ENCODE measurements at regions not wholly inside any gene's neighbourhood (a gene's known extent, or its start where the extent isn't known, plus 50 kb on each side); places are given as distances from the start of the nearest gene placed in this dataset.

GRCh38 chr1:87586501-87586900 is 257.8 kb downstream of the LMO4 start:
- in situ Hi-C loops (cut with MboI; ENCODE audit: low pct_ligation_motif_present in 1 of 4, low pct_unique_long_range_greater_than_20kb in 1 of 4, low sequenced_read_pairs in 3 of 4): no loop called here
- Histone ChIP-seq H3K27me3 (no peaks in the 10 kb centered on the region), H3K4me1 (peaks cover 5 to 46% (median 9%) of the 10 kb centered on the region in 4 donors), H3K4me3 (no peak overlapping the region), H3K27ac (no peak overlapping the region), H3K36me3 (no peaks in the 10 kb centered on the region), H3K9me3 (no peaks in the 10 kb centered on the region)
- no peak for DNase-seq
- no peak for TF ChIP-seq CTCF (IDR thresholded peaks at IDR 0.05)
- TF ChIP-seq POLR2AphosphoS5 (IDR thresholded peaks at IDR 0.05): no peak
- WGBS, 2 donors (ENCODE audit: low coverage in 1 of 2): 66 to 82% methylated on average over 3 of the region's 3 CpGs
- intact Hi-C loops (cut with DNase I; ENCODE audit: low total_unique reads): no loop called here

- no peak overlapping the region for H3K4me3 ChIP-seq
- intact Hi-C loops (cut with DNase I; ENCODE audit: low total_unique reads) (no loop called here), in situ Hi-C loops (cut with MboI; ENCODE audit: low pct_ligation_motif_present in 1 of 4, low pct_unique_long_range_greater_than_20kb in 1 of 4, low sequenced_read_pairs in 3 of 4) (no loop called here)
- DNase-seq: no peak
- H3K27me3 ChIP-seq: no peaks in the 10 kb centered on the region
- WGBS, 2 donors (ENCODE audit: low coverage in 1 of 2): 51 to 54% methylated on average over 4 of the region's 4 CpGs
- peaks cover 5 to 45% (median 9%) of the 10 kb centered on the region in 4 donors for H3K4me1 ChIP-seq
- H3K9me3 ChIP-seq: no peaks in the 10 kb centered on the region
- no peaks in the 10 kb centered on the region for H3K36me3 ChIP-seq
- H3K27ac ChIP-seq: no peak overlapping the region
- TF ChIP-seq POLR2A (IDR thresholded peaks at IDR 0.05) (no peak), EP300 (IDR thresholded peaks at IDR 0.05; ENCODE audit: low read depth) (no peak), POLR2AphosphoS5 (IDR thresholded peaks at IDR 0.05) (no peak), CTCF (IDR thresholded peaks at IDR 0.05) (no peak)
Measured at GRCh38 chr1:87588495-87588894, 259.8 kb downstream of the LMO4 start.

GRCh38 chr1:87591492-87591891 is 262.8 kb downstream of the LMO4 start:
- H3K36me3 ChIP-seq: no peaks in the 10 kb centered on the region
- no peak for DNase-seq
- 70 to 83% methylated on average over 4 to 6 of the region's 6 CpGs for WGBS, 2 donors (ENCODE audit: low coverage in 1 of 2)
- no peaks in the 10 kb centered on the region for H3K27me3 ChIP-seq
- H3K4me3 ChIP-seq: no peak overlapping the region
- no peaks in the 10 kb centered on the region for H3K9me3 ChIP-seq
- peak overlapping the region in 1 of 4 donors; percentile 19 for H3K27ac ChIP-seq
- intact Hi-C loops (cut with DNase I; ENCODE audit: low total_unique reads) (no loop called here), in situ Hi-C loops (cut with MboI; ENCODE audit: low pct_ligation_motif_present in 1 of 4, low pct_unique_long_range_greater_than_20kb in 1 of 4, low sequenced_read_pairs in 3 of 4) (no loop called here)
- TF ChIP-seq CTCF (IDR thresholded peaks at IDR 0.05) (no peak), POLR2A (IDR thresholded peaks at IDR 0.05) (no peak), EP300 (IDR thresholded peaks at IDR 0.05; ENCODE audit: low read depth) (no peak), POLR2AphosphoS5 (IDR thresholded peaks at IDR 0.05) (no peak)
- peaks cover 0 to 48% (median 10%) of the 10 kb centered on the region in 4 donors for H3K4me1 ChIP-seq

GRCh38 chr1:87592156-87592555 is 263.5 kb downstream of the LMO4 start:
- DNase-seq: no peak
- peak overlapping the region in 1 of 4 donors; percentile 19 for H3K27ac ChIP-seq
- intact Hi-C loops (cut with DNase I; ENCODE audit: low total_unique reads) (no loop called here), in situ Hi-C loops (cut with MboI; ENCODE audit: low pct_ligation_motif_present in 1 of 4, low pct_unique_long_range_greater_than_20kb in 1 of 4, low sequenced_read_pairs in 3 of 4) (no loop called here)
- no peaks in the 10 kb centered on the region for H3K36me3 ChIP-seq
- H3K27me3 ChIP-seq: no peaks in the 10 kb centered on the region
- 83 to 89% methylated on average over 2 of the region's 2 CpGs for WGBS, 2 donors (ENCODE audit: low coverage in 1 of 2)
- H3K4me3 ChIP-seq: no peak overlapping the region
- TF ChIP-seq POLR2AphosphoS5 (IDR thresholded peaks at IDR 0.05): no peak
- TF ChIP-seq EP300 (IDR thresholded peaks at IDR 0.05; ENCODE audit: low read depth): no peak
- no peak for TF ChIP-seq CTCF (IDR thresholded peaks at IDR 0.05)
- TF ChIP-seq POLR2A (IDR thresholded peaks at IDR 0.05): no peak
- peaks cover 0 to 41% (median 10%) of the 10 kb centered on the region in 4 donors for H3K4me1 ChIP-seq
- no peaks in the 10 kb centered on the region for H3K9me3 ChIP-seq
